ENCODE measurements at regions not wholly inside any gene's neighbourhood (a gene's known extent, or its start where the extent isn't known, plus 50 kb on each side); places are given as distances from the start of the nearest gene placed in this dataset.
"Not testable (repeated sequence)": the region's sequence is repeated elsewhere in the genome, so short reads cannot be mapped to it uniquely, and the experiment has no call there.

DNA sequence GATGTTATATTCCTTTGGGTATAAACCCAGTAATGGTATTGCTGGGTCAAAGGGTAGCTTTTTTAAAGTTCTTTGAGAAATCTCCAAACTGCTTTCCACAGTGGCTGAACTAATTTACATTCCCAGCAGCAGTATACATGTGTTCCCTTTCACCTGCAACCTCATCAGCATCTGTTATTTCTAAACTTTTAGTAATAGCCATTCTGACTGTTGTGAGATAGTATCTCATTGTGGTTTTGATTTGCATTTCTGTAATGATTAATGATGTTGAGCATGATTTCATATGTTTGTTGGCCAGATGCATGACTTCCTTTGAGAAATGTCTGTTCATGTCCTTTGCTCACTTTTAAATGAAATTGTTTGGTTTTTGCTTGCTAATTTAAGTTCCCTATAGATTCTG is 553.1 kb downstream of the SLCO4C1 start:
- DNase-seq (ENCODE audit: low spot score): not testable (repeated sequence)

DNA sequence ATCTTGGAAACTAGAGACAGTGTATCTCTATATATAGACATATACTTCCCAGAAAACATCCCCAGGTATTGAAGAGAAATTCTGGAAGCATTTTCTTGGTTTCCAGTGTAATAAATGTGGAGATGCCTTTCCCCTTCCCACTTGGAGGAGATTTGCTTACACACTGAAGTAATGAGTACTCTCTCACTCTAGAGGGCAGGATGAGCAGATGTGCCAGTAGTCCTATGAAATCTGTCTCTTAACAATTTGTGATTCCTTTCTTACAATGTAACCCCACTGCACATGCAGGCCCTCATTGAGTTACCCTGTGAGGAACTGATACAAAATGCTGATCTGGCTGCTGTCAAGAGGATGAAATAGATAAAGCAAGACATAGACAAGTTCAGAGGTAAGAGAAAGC is 567.2 kb downstream of the SLCO4C1 start:
- no peak for DNase-seq (ENCODE audit: low spot score)

DNA sequence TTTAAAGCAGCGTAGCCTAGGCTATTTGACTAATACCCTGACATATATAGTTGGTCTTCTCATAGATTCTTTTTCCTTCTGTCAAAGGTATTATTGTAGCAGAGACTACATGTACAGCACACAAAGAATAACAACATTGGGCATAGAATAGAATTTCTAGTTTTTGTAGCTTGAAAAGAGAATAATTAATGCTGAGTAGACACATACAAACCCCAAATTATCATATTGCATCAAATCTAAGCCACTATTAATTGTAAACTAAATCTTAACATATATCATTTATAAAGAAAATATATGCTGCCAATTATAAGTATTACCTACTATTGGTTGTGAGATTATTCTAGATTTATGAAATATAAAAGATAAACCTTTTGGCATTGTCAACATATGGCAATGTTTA is 574.5 kb downstream of the SLCO4C1 start:
- no peak for DNase-seq (ENCODE audit: low spot score)

DNA sequence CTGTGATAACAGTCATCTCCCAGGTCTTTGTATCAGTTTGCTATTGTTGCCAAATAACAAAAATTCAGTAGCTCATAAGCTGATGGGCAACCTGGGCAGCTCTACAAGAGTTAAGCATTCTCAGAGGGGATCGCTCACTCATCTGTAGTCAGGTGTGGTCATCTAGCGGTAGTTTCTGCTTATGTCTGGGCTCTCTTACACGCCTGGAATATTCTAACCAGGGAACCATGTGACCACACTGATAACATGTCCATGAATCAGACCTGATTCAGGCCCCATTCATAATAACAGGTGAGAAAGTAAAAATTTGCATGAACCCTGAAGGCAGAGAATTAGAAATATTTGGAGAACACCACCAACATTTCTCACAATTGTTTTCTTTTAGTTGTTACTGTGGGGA is 576.1 kb downstream of the SLCO4C1 start:
- DNase-seq (ENCODE audit: low spot score): no peak

- no peak for DNase-seq (ENCODE audit: low spot score)
These were observed 578.4 kb downstream of the SLCO4C1 start for GRCh38 chr5:101717721-101718120.

GRCh38 chr5:101716941-101717340 is 579.1 kb downstream of the SLCO4C1 start:
- no peak for DNase-seq (ENCODE audit: low spot score)

- not testable (repeated sequence) for DNase-seq (ENCODE audit: low spot score)
These were observed 580.3 kb downstream of the SLCO4C1 start for GRCh38 chr5:101715790-101716189.

GRCh38 chr5:101689306-101689705 is 606.8 kb downstream of the SLCO4C1 start:
- DNase-seq (ENCODE audit: low spot score): no peak

GRCh38 chr5:101688156-101688555 is 607.9 kb downstream of the SLCO4C1 start:
- DNase-seq (ENCODE audit: low spot score): no peak

DNA sequence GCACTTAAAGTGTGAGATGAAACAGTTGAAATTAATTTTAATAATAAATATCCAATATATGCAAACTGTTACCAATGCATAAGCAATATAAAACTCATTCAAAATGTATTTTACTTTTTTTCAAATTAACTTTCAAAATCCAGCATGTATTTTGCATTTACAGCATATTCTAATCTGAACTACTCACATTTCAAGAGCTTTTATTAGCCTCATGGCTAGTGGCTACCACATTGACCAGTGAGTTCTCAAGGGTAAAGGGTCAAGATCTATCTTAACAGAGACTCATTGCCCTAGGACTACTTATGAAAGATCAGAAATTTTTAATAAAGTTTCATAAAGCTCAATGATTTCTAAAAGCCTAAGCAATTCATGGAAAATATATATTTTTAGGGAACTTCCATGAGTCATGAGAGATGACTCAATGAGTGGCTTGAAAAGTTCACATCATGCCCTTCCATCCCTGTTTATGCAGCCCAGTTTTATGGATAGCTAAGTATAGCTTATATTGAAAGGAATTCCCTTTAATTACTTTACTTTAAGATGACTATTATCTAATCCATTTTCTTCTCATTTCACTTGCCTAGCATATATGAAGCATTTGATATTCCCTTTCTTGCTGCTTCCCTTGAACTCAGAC is 608.6 kb downstream of the SLCO4C1 start:
- no peak for DNase-seq (ENCODE audit: low spot score)

DNA sequence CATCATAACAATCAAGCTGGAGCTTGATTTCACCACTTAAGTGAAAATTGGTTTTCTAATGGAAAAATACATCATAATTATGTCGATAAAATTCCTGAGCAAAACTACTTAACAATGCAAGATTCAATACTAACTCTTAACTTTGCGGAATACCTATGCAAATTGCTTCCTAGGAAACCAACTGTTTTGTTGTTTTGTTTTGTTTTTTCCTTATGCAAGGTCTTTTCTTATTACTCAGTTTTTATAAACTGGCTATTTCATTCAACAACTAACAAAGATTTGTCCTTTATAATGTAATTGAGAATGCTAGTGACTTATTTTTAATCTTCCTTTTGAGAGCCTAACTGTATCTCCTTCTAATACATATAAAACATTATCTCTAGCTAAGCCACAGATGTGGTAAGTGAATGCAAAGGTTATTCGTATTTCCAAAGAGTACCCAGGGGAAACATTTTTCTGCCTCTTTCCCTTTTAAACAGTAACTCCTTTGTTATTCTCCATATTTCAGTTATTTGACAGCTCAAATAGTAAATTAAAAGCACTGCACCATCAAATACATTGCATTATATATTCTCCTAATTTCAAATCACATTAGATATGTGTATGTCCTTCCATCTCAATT is 609.4 kb downstream of the SLCO4C1 start:
- DNase-seq (ENCODE audit: low spot score): no peak

GRCh38 chr5:101679816-101680215 is 616.3 kb downstream of the SLCO4C1 start:
- DNase-seq (ENCODE audit: low spot score): no peak

DNA sequence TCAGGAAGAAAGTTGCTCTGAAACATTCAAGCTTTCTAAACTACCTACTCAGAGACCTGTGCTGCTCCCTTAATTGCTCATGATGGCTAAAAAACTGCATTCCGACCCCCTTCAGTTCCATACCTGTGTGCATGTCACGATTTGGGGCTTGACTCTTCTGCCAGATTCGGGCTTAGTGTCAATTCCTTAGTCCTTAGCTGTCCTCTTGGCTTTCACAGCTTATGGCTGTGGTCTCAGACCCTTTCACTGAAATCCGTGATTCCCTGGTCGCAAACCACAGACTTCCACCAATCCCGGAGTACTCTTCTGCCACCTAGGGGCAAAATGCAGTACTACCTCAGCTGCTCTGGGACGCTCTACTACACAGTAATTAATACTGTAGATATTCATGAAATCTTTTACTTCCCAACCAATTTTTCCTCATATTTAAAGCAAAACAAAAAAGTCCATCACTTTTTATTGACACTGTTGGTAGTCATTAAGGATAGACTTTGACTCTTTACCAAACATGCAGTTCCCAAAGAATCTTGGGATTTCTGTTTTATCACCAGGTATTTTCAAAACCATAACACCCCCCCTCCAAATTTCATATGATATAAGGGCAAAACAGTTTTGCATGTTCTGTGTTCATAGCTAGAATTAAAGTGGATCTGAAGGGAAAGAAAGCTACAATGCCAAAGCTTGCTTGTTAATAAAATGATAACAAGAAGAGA is 617.4 kb downstream of the SLCO4C1 start:
- peak; percentile 35 for DNase-seq (ENCODE audit: low spot score)

DNA sequence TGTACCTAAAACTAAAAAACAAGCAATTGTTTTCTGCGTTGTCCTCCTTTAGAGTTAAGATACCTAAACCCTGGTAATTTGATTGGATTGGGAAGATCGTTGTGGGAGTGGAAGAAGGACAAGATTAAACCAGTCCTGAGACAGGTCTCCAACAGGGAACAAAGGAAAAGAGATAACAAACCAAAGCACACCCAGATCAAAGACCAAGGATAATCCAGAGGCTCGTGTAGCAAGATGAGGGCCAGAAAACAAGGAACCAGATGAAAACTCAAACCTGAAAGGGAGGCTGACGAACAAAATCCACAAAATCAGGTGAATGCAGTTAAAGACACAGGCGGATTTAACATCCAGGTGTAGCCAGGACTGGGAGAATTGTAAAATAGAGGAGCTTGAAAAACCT is 618.1 kb downstream of the SLCO4C1 start:
- DNase-seq (ENCODE audit: low spot score): no peak

DNA sequence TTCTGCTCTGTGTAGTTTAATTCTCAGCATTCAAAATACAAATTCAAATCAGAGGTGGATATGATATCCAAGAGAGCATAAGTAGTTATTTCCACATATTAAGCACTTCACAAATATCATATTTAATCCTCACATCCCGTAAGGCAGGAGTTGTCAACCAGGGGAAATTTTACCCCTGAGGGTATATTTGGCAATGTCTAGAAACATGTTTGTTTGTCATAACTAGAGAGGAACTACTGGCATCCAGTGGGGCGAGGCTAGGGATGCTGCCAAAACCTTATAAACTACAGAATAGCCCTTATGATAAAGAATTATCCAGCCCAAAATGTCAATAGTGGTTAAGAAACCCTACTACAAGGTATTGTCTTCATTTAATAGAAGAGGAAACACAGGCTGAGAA is 619.4 kb downstream of the SLCO4C1 start:
- DNase-seq (ENCODE audit: low spot score): no peak

- no peak for DNase-seq (ENCODE audit: low spot score)
These were observed 620.4 kb downstream of the SLCO4C1 start for GRCh38 chr5:101675510-101676219.

GRCh38 chr5:101673120-101673519 is 623.0 kb downstream of the SLCO4C1 start:
- no peak for DNase-seq (ENCODE audit: low spot score)

DNA sequence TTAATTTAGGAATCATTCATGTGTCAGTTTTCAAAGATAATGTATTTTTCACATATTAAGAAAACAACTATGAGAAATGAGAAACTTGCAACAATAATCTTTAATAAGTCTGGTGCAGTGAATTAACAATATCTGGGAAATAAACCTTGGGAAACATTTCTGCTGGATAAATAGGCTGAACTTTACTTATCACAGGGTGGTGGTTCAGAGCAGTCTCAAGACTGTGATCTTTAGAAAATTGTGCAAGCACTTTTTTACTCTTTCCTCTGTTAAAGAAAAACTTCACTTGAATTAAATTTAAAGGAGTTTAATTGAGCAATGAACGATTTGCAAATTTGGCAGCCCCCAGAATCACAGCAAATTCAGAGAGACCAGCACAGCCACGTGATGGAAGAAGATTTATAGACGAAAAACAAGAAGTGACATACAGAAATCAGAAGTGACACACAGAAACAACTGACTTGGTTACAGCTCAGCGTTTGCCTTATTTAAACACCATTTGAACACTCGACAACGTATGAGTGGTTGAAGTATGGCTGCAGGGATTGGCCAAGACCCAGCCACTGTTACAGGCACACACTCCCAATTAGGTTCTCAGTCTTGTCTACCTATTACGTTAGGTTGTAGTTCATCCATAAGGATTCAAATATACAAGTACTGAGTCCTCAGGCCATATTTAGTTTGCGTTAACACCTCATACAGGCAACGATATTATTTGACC is 631.9 kb downstream of the SLCO4C1 start:
- DNase-seq (ENCODE audit: low spot score): no peak

- no peak for DNase-seq (ENCODE audit: low spot score)
These were observed 632.5 kb downstream of the SLCO4C1 start for GRCh38 chr5:101663543-101663942.

DNA sequence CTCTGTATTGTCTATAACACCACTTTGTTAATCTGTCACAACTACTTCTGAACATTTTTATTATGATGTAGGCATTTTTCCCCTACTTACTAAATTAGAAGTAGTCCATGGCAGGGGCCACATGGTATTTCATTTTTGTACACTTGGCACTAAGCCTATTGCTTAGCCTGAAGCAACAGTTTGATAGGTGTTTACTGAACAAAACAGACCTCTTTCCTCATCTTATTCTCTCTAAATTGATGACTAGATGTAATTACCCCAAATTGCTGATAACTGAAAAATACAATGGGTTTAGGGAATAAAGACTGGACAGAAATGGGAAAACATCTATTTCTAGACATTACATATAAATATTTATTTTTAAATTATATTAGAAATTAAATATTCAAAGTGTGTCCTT is 633.8 kb downstream of the SLCO4C1 start:
- DNase-seq (ENCODE audit: low spot score): no peak

DNA sequence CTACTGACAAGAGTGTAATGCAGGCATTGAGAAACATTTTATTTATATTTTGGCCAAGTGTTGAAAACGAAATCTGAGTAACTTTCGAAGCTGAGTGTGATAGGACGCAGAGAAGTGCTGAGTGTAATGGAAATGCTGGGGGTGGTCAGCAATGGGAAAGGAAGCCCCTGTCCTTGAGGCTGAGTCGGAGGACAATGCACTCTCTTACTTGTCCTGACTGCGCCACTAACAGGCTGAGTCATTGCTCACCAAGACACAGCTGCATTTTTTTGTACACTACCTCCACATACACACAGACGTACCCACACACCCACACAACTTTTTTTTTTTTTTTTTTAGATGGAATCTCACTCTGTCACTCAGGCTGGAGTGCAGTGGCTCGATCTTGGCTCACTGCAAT is 637.7 kb downstream of the SLCO4C1 start:
- DNase-seq (ENCODE audit: low spot score): no peak

DNA sequence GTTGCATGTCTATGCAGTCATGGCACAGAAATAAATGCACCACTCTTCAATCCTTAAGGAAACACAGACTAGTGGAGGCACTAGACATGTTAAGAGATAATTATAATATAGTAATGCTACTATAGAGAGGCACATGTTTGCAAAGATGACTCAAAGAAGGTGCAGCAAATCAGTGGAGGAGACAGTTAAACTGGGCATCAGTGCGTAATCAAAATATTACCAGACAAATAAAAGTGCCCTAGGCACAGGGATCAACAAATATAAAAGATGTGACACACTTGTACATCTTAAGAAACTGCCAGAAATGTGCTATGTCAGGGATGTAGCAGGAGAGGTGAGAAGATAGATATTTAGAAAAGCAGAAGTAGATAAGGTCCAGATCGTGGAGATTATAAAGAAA is 642.1 kb downstream of the SLCO4C1 start:
- DNase-seq (ENCODE audit: low spot score): no peak

Measured in activated CD4-positive, alpha-beta T cell treated with anti-CD3 and anti-CD28 coated beads, Interleukin-2, Interleukin-4, amounts not matched to agents 100 ng/mL and 50 ng/mL, durations not matched to agents 16 hours and 8 hours (primary cell).